GM23248 (cell line): ENCODE measurements at regions not wholly inside any gene's neighbourhood (a gene's known extent, or its start where the extent isn't known, plus 50 kb on each side); places are given as distances from the start of the nearest gene placed in this dataset.

Experiments used
- EZH2 ChIP-seq: fragments of 200-600 bp; sonication (generic); IDR thresholded peaks from 2 replicates; pipeline ENCODE4 v1.6.1; 2018; ENCODE audit warnings: antibody characterized with exemption, mild to moderate bottlenecking; ENCODE audit not compliant: insufficient read depth, poor library complexity, severe bottlenecking
- EZH2phosphoT487 ChIP-seq: fragments of 200-600 bp; sonication (generic); IDR thresholded peaks from 2 replicates; pipeline ENCODE4 v1.6.1; 2018; ENCODE audit warnings: antibody characterized with exemption, moderate library complexity, mild to moderate bottlenecking, low read depth; ENCODE audit not compliant: insufficient read depth

- TF ChIP-seq EZH2 = no peak
- no peak for TF ChIP-seq EZH2phosphoT487
Observed at GRCh38 chr6:133051240-133051639, 189.9 kb upstream of the EYA4 start.
